ENCODE measurements at regions not wholly inside any gene's neighbourhood (a gene's known extent, or its start where the extent isn't known, plus 50 kb on each side); places are given as distances from the start of the nearest gene placed in this dataset.

- TF ChIP-seq, protein P1, sequence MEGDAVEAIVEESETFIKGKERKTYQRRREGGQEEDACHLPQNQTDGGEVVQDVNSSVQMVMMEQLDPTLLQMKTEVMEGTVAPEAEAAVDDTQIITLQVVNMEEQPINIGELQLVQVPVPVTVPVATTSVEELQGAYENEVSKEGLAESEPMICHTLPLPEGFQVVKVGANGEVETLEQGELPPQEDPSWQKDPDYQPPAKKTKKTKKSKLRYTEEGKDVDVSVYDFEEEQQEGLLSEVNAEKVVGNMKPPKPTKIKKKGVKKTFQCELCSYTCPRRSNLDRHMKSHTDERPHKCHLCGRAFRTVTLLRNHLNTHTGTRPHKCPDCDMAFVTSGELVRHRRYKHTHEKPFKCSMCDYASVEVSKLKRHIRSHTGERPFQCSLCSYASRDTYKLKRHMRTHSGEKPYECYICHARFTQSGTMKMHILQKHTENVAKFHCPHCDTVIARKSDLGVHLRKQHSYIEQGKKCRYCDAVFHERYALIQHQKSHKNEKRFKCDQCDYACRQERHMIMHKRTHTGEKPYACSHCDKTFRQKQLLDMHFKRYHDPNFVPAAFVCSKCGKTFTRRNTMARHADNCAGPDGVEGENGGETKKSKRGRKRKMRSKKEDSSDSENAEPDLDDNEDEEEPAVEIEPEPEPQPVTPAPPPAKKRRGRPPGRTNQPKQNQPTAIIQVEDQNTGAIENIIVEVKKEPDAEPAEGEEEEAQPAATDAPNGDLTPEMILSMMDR (IDR thresholded peaks at IDR 0.05) = peak; percentile 63
- TF ChIP-seq SIN3A (IDR thresholded peaks at IDR 0.05; ENCODE audit: borderline replicate concordance, insufficient read depth, low read depth, low read length) = no peak
Observed at GRCh38 chr18:68623342-68623741, 91.6 kb downstream of the TMX3 start.
